ENCODE measurements at regions not wholly inside any gene's neighbourhood (a gene's known extent, or its start where the extent isn't known, plus 50 kb on each side); places are given as distances from the start of the nearest gene placed in this dataset.

DNA sequence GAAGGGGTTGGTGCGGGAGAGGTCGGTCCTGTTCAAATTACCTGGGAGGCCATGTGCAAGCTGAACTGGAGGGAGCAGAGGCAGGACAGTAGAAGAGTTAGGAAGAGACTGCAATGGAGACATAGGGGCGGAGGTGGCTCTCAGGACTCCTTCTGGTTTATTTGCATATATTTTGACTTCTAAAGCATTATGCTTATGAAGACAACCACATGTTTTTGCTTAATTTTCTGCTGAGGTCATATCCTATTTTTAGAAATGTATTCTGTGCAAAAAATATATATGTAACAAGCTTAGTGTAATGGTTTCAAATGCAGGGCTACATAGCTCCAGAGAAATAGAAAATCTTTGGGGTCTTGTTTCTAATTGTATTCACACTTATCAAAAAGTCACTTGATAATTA is 137.0 kb upstream of the MDM1 start:
- peak overlapping the region in 1 of 3 donors; percentile 29 for H3K27ac Mint-ChIP-seq
- no peaks in the 10 kb centered on the region for H3K27me3 Mint-ChIP-seq
- no peak overlapping the region for H3K4me3 Mint-ChIP-seq
- no peaks in the 10 kb centered on the region for H3K36me3 Mint-ChIP-seq
- H3K9me3 Mint-ChIP-seq, result no peaks in the 10 kb centered on the region
- H3K4me1 Mint-ChIP-seq, result peaks cover 0 to 4% (median 0%) of the 10 kb centered on the region in 3 donors

DNA sequence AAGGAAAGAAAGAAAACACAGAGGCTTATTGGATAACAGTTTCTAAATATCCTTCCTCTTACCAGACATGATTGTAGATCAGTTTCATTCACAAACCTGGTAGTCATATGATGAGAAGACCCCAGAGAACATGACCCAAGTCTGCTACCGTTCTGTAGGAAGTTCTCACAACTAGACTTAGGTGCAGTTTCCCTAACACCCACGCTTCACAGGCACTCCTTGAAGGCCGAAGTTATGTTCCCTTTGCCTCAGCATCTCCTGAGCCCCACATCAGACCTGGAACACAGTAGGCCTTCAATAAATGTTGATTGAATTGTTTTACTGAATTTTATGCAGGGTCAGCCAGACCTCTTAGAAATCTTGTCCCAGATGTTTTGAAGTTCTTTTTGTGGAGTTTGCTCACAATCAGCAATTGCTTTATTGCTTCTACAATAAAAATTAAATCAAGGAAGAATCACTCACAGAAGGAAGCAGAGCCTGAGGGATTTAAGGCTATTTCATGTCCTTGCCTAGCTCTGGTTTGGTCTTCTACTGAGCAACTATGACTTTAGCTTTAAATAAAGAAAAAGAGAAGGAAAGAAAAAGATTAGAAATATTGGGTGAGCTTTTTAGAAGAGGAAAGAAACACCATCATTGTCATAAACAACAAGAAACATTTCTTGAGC is 138.6 kb upstream of the MDM1 start:
- Mint-ChIP-seq H3K9me3 (no peaks in the 10 kb centered on the region), H3K27ac (peak overlapping the region in 1 of 3 donors; percentile 42), H3K4me3 (peak overlapping the region in 1 of 4 donors; percentile 44), H3K27me3 (no peaks in the 10 kb centered on the region), H3K4me1 (peaks cover 0 to 7% (median 0%) of the 10 kb centered on the region in 3 donors), H3K36me3 (no peaks in the 10 kb centered on the region)

DNA sequence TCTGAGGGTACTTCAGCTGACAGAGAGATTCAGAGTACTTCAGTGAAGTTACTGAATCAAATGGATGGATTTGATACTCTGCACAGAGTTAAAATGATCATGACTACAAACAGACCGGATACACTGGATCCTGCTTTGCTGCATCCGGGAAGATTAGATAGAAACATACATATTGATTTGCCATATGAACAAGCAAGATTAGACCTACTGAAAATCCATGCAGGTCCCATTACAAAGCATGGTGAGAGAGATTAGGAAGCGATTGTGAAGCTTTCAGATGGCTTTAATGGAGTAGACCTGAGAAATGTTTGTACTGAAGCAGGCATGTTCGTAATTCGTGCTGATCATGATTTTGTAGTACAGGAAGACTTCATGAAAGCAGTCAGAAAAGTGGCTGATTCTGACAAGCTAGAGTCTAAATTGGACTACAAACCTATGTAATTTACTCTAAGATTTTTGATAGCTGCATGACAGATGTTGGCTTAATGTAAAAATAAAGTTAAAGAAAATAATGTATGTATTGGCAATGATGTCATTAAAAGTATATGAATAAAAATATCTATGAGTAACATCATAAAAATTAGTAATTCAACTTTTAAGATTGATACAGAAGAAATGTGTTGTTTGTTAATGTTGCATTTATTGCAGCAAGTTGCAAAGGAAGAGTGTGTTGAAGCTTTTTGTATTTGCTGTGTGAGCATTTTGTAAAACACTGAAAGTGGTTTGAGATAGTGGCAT is 136.1 kb upstream of the RAP1B start:
- H3K36me3 Mint-ChIP-seq, result no peaks in the 10 kb centered on the region
- H3K27ac Mint-ChIP-seq, result no peak overlapping the region
- no peaks in the 10 kb centered on the region for H3K27me3 Mint-ChIP-seq
- peaks cover 0 to 4% (median 0%) of the 10 kb centered on the region in 3 donors for H3K9me3 Mint-ChIP-seq
- H3K4me1 Mint-ChIP-seq, result peaks cover 9 to 15% (median 12%) of the 10 kb centered on the region in 3 donors
- no peak overlapping the region for H3K4me3 Mint-ChIP-seq

DNA sequence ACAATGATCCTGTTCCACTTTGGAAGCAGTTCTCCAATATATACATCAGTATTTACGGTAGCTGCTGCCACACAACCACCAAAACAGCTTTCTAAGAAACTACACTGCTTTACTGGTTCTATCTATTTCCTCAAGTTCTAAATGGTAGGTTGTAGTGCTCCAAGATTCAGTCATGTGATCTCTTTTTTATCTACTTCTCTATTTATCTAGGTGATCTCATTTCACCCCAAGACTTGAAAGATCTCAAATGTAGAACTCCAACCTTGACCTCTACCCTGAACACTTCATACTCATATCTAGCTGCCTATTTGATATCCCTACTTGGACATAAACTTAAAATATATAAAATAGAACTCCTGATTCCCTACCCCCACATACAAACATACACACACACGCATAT is 133.9 kb upstream of the RAP1B start:
- Mint-ChIP-seq H3K9me3 (peaks cover 0 to 7% (median 4%) of the 10 kb centered on the region in 3 donors), H3K27ac (no peak overlapping the region), H3K36me3 (no peaks in the 10 kb centered on the region), H3K4me1 (peaks cover 20 to 25% (median 24%) of the 10 kb centered on the region in 3 donors), H3K27me3 (no peaks in the 10 kb centered on the region), H3K4me3 (no peak overlapping the region)

DNA sequence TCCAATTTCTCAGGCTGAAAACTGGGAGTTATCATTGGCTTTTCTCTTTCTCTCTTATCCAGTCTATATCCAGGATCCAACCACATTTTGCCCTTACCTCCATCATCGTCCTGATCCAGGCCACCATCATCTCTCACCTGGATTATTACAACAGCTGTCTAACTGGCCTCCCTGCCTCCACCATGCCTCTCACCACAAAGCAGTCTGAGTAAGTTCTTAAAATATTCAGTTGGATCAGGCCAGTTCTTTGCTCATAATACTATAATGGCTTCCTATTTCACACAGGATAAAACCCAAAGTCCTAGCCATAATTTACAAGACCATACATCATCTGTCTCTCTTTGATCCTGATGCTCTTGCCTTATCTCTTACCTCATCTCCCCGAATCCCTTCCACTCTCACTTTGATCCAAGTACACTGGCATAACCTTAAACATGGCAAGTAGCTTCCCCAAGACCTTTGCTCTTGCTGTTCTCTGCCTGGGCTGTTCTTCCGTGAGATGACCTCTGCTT is 133.4 kb upstream of the RAP1B start:
- H3K4me3 Mint-ChIP-seq, result no peak overlapping the region
- peaks cover 0 to 7% (median 4%) of the 10 kb centered on the region in 3 donors for H3K9me3 Mint-ChIP-seq
- peaks cover 25 to 29% (median 29%) of the 10 kb centered on the region in 3 donors for H3K4me1 Mint-ChIP-seq
- H3K27me3 Mint-ChIP-seq, result no peaks in the 10 kb centered on the region
- H3K27ac Mint-ChIP-seq, result no peak overlapping the region
- no peaks in the 10 kb centered on the region for H3K36me3 Mint-ChIP-seq

DNA sequence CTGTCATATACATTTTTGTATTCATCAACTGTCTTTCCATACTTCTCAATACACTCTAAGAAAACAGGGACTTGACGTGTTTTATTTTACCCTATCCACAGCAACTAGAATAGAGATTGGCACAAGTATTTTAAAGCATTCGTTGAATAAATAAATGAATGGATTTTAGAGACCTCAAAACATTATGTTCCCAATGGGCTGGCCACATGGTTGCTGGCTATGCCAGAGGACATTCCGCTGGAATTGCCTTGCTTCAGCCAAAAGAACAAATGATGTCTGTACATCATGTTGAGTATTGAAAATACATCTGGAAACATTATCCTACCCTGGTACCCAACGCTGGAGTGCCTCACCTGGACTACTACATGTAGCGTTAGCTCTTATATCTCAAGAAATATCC is 132.8 kb upstream of the RAP1B start:
- Mint-ChIP-seq H3K9me3 (peaks cover 0 to 7% (median 4%) of the 10 kb centered on the region in 3 donors), H3K4me1 (peaks cover 31 to 35% (median 34%) of the 10 kb centered on the region in 3 donors), H3K4me3 (no peak overlapping the region), H3K36me3 (no peaks in the 10 kb centered on the region), H3K27me3 (no peaks in the 10 kb centered on the region), H3K27ac (no peak overlapping the region)

DNA sequence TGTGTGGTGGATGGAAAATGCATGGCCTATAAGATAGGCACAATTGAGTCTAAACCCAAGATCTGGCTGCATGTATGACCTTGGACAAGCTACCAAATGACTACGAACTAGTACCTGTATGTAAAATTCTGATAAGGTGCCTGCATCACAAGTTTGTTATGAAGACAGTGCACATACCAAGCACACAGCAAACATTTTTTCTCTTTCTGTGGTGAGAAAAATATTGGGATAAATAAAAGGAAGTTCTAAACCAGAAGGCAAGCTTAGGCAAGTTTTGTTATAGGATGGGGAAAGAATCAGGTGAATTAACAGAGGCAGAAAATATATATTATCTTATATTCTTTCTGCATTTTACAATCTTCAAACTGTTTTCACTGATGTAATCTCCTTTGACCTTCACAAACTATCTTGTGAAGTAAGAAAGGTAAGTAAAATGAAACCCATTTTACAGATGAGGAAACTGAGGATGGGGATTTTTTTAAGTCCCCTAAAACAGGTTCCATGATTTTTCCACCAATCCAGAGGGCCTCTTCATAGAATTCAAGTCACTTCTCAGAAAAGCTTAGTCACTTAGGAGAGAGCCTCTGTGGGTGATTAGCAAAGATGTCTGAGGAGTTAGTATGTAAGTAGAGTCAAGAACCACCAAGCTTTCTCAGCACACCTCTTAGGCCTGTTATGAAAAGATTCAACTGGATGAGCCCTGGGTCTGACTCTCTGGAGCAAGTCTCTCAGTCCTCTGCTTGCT is 132.0 kb upstream of the RAP1B start:
- no peak overlapping the region for H3K4me3 Mint-ChIP-seq

DNA sequence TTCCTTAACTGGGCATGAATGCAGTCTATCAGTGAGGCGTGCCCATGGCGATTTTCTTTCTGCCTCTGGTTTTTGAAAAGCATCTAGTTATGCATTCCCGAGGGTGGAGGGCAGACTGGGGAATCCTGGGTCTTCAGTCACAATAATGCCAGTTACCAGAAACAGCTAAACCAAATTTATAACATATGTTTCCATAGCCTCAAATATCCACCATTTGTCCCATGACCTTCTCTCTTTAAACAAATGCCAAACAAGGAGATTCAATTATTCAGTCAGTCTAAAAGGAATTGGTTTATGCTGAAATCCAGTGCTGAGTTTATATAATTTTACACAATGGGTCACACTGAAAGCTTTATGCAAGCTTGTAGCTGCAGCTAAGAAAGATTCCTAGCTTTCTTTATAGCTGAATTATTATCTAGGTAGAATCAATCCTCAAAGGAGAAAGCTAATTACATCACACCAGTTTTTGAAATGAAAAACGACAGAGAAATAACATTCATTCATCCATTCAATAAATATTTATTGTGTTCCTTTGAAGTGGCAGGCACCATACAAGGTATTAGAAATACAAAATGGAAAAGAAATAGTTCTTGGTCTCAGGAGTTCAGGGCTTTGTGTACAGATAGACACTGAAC is 131.3 kb upstream of the RAP1B start:
- H3K27me3 Mint-ChIP-seq, result no peaks in the 10 kb centered on the region
- peaks cover 38 to 40% (median 40%) of the 10 kb centered on the region in 3 donors for H3K4me1 Mint-ChIP-seq
- H3K36me3 Mint-ChIP-seq, result no peaks in the 10 kb centered on the region
- H3K27ac Mint-ChIP-seq, result no peak overlapping the region
- H3K9me3 Mint-ChIP-seq, result peaks cover 0 to 7% (median 4%) of the 10 kb centered on the region in 3 donors
- no peak overlapping the region for H3K4me3 Mint-ChIP-seq

More for the DNA sequence above, 132.0 kb upstream of the RAP1B start:
- Mint-ChIP-seq H3K27ac (no peak overlapping the region), H3K4me1 (peaks cover 38 to 40% (median 39%) of the 10 kb centered on the region in 3 donors), H3K36me3 (no peaks in the 10 kb centered on the region), H3K9me3 (peaks cover 0 to 7% (median 4%) of the 10 kb centered on the region in 3 donors), H3K27me3 (no peaks in the 10 kb centered on the region)

DNA sequence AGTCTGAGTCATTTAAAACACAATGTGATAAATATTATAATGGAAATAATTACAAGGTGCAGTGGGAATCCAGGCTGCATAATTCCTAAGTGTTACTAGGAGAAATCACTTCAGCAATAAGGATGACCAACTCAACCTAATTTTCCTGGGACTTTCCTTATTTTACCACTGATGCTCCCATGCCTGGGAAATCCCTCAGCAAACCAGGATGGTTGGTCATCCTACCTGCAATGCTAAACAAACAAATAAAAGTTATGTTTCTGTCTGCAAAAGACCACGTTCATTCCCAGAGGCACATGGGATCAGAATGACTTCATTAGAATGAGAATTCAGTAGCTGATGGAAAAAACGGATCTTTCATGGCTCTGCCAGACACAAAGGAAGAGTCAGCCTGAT is 130.8 kb upstream of the RAP1B start:
- Mint-ChIP-seq H3K36me3 (no peaks in the 10 kb centered on the region), H3K27me3 (no peaks in the 10 kb centered on the region), H3K27ac (no peak overlapping the region), H3K9me3 (peaks cover 0 to 7% (median 4%) of the 10 kb centered on the region in 3 donors), H3K4me3 (peak overlapping the region in 1 of 4 donors; percentile 49), H3K4me1 (peaks cover 38 to 40% (median 40%) of the 10 kb centered on the region in 3 donors)

DNA sequence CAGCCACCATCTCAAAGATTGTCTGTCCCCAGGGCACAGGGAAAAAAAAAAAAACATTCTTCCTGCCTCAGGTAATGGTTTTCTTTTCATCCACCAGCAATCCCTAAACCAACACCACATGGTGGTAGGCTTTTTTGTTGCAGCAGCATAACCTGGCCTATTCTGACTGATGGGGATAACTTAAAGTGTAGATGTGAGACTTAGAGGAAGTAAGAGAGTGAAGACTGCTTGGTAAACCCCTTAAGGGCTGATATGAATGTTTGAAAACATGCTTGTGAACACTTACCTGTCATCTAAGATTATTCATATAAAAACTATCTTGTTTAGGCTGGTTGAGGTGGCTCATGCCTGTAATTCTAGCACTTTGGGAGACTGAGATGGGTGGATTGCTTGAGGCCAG is 130.2 kb upstream of the RAP1B start:
- peak overlapping the region in 2 of 3 donors; percentile 18 to 35 for H3K27ac Mint-ChIP-seq

DNA sequence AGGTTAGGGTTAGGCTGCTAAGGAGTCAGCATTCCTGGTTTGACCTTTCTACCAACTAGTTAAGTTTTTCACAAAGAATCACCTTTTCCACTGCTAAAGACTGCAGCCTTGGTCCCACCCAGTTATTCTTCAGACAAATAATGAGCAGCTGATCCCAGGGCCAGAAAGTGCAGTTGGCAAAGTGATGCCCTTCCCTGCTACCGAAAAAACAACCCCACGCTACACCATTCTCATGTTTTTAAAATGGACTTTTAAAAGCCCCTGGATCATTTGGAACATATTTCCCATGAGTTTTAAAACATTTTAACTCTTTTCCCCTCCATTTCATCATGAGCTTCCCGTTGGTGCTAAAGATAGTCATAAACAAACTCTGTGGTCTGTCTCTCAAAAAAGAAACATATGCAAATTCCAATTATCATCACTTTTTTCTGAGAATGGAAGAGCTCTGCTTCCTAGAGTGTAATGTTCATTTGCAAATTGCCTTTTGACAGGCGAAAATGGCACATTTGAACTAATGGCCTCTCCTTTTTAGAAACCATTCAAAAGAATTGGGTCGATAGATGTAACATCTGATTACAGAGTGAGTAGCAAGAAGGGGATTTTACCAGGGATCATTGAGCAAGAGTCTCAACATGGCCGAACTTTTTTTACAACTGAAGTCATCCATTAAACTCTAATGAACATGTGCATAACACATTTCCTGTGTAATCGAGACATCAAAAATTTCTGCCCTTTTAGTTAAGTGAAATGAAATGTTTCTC is 129.3 kb upstream of the RAP1B start:
- H3K9me3 Mint-ChIP-seq, result peaks cover 0 to 7% (median 4%) of the 10 kb centered on the region in 3 donors
- no peaks in the 10 kb centered on the region for H3K36me3 Mint-ChIP-seq
- H3K4me3 Mint-ChIP-seq, result peak overlapping the region; percentile 63 to 79 (median 64)
- H3K4me1 Mint-ChIP-seq, result peaks cover 35 to 40% (median 40%) of the 10 kb centered on the region in 3 donors
- H3K27ac Mint-ChIP-seq, result peak overlapping the region; percentile 35 to 88 (median 54)
- H3K27me3 Mint-ChIP-seq, result no peaks in the 10 kb centered on the region

More for the DNA sequence above, 130.2 kb upstream of the RAP1B start:
- Mint-ChIP-seq H3K9me3 (peaks cover 0 to 7% (median 4%) of the 10 kb centered on the region in 3 donors), H3K27me3 (no peaks in the 10 kb centered on the region), H3K4me3 (peak overlapping the region in 2 of 4 donors; percentile 25 to 47), H3K36me3 (no peaks in the 10 kb centered on the region), H3K4me1 (peaks cover 36 to 40% (median 40%) of the 10 kb centered on the region in 3 donors)

DNA sequence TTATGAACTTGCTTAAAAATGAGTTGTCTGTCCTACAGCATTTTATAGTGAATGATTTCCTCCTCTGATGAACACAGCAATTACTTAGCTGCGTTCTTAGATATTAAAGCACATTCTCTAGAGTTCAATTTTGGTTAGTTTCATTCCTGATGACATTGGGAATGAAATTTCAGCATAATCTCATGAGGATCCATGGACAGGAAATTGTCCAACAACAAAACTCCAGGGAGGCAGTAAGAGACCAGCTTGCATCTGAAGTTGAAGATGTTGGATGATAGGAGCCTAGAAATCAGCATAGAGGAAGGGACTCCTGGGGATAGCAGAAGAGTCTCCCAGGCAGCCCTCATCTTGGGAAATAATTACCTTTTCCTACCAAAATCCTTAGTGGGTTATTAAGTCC is 128.7 kb upstream of the RAP1B start:
- peaks cover 32 to 36% (median 35%) of the 10 kb centered on the region in 3 donors for H3K4me1 Mint-ChIP-seq
- H3K36me3 Mint-ChIP-seq, result no peaks in the 10 kb centered on the region
- H3K27ac Mint-ChIP-seq, result peak overlapping the region; percentile 13 to 27 (median 16)
- H3K4me3 Mint-ChIP-seq, result peak overlapping the region in 3 of 4 donors; percentile 63 to 79 (median 66)
- H3K9me3 Mint-ChIP-seq, result peaks cover 0 to 7% (median 4%) of the 10 kb centered on the region in 3 donors
- H3K27me3 Mint-ChIP-seq, result no peaks in the 10 kb centered on the region

DNA sequence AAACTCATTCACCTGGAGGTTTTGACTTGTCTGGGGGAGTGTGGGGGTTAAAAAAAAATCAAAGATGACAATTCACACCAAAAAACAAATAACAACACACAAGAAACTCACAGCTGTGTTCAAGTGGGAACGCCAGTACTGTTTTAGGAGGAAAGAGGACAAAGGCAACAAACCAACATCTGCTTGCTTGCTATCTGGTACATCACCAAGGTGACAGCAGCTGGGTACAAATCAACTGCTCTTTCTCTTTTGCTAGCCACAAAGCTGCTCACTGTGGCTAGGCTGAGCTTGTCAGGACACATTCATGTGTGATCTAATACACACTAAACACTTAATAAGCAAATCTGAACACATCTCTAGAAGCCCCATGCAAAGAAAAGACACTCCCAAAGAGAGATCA is 128.0 kb upstream of the RAP1B start:
- H3K4me1 Mint-ChIP-seq, result peaks cover 28 to 33% (median 33%) of the 10 kb centered on the region in 3 donors
- H3K27ac Mint-ChIP-seq, result peak overlapping the region; percentile 13 to 61 (median 16)
- H3K9me3 Mint-ChIP-seq, result peaks cover 0 to 7% (median 0%) of the 10 kb centered on the region in 3 donors
- H3K4me3 Mint-ChIP-seq, result peak overlapping the region in 2 of 4 donors; percentile 28 to 79
- H3K27me3 Mint-ChIP-seq, result no peaks in the 10 kb centered on the region
- H3K36me3 Mint-ChIP-seq, result no peaks in the 10 kb centered on the region
